AML-193 (cell line): ENCODE measurements at regions not wholly inside any gene's neighbourhood (a gene's known extent, or its start where the extent isn't known, plus 50 kb on each side); places are given as distances from the start of the nearest gene placed in this dataset.

Source experiments
- DNase-seq, 2 experiments: peaks; one replicate each; lab custom pipeline; 2025; lab: John Stamatoyannopoulos, UW

- peak; percentile 21 to 28 for DNase-seq
Measured at GRCh38 chr9:78601957-78602565, 305.1 kb downstream of the PSAT1 start.

- DNase-seq = no peak
Measured at GRCh38 chr9:78605041-78606000, 308.4 kb downstream of the PSAT1 start.

- no peak for DNase-seq
Measured at GRCh38 chr9:78606001-78606379, 309.1 kb downstream of the PSAT1 start.

- no peak for DNase-seq
Measured at GRCh38 chr9:78607853-78608252, 310.9 kb downstream of the PSAT1 start.

- DNase-seq = no peak
Measured at GRCh38 chr9:78609450-78609849, 312.5 kb downstream of the PSAT1 start.

GRCh38 chr9:78612091-78612490 lies 315.2 kb downstream of the PSAT1 start:
- DNase-seq = no peak

- DNase-seq = no peak
Measured at GRCh38 chr9:78613006-78613405, 316.1 kb downstream of the PSAT1 start.

GRCh38 chr9:78614892-78615291 lies 318.0 kb downstream of the PSAT1 start:
- no peak for DNase-seq

GRCh38 chr9:78615372-78615771 lies 318.4 kb downstream of the PSAT1 start:
- no peak for DNase-seq

- no peak for DNase-seq
Measured at GRCh38 chr9:78618735-78619134, 321.8 kb downstream of the PSAT1 start.

- DNase-seq = no peak
Measured at GRCh38 chr9:78620303-78620702, 323.4 kb downstream of the PSAT1 start.

- no peak for DNase-seq
Measured at GRCh38 chr9:78620764-78621163, 323.8 kb downstream of the PSAT1 start.

- DNase-seq = no peak
Measured at GRCh38 chr9:78622126-78622525, 325.2 kb downstream of the PSAT1 start.

GRCh38 chr9:78626971-78627370 lies 330.0 kb downstream of the PSAT1 start:
- no peak for DNase-seq

GRCh38 chr9:78630966-78631365 lies 334.0 kb downstream of the PSAT1 start:
- no peak for DNase-seq

GRCh38 chr9:78640728-78641127 lies 343.8 kb downstream of the PSAT1 start:
- no peak for DNase-seq

GRCh38 chr9:78644359-78644758 lies 347.4 kb downstream of the PSAT1 start:
- no peak for DNase-seq

- no peak for DNase-seq
Measured at GRCh38 chr9:78654324-78654723, 357.4 kb downstream of the PSAT1 start.

- DNase-seq = no peak
Measured at GRCh38 chr9:78663369-78663768, 366.4 kb downstream of the PSAT1 start.

GRCh38 chr9:78664370-78664769 lies 367.4 kb downstream of the PSAT1 start:
- DNase-seq = no peak

- no peak for DNase-seq
Measured at GRCh38 chr9:78666818-78667414, 370.0 kb downstream of the PSAT1 start.

- DNase-seq = no peak
Measured at GRCh38 chr9:78668148-78668832, 371.4 kb downstream of the PSAT1 start.
